ENCODE measurements at regions not wholly inside any gene's neighbourhood (a gene's known extent, or its start where the extent isn't known, plus 50 kb on each side); places are given as distances from the start of the nearest gene placed in this dataset.

DNA sequence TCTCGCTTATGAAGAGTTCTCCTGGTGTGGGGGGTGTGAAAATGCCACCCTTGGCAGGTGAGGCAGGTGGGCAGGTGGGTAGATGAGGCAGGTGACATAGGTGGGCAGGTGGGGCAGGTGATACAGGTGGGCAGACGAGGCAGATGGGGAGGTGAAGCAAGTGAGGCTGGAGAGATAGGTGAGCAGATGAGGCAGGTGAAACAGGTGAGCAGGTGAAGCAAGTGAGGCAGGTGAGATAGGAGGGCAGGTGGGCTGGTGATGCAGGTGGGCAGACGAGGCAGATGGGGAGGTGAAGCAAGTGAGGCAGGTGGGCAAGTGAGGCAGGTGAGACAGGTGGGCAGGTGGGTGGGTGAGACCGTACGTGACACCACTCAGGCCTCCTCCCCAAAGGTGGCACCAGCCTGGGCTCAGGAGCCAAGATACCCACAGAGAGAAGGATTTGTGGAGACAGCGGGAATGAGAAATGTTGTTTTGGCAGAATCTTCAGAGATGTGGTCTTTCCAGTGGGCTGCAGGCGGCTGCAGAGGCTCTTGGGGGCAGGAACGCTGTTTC, 232.3 kb upstream of the MYT1L start:
- H3K36me3 ChIP-seq (ENCODE audit: low read length) = no peaks in the 10 kb centered on the region
- H3K9me2 ChIP-seq (replicated peaks; ENCODE audit: insufficient read depth, low read length) = no peaks in the 10 kb centered on the region

DNA sequence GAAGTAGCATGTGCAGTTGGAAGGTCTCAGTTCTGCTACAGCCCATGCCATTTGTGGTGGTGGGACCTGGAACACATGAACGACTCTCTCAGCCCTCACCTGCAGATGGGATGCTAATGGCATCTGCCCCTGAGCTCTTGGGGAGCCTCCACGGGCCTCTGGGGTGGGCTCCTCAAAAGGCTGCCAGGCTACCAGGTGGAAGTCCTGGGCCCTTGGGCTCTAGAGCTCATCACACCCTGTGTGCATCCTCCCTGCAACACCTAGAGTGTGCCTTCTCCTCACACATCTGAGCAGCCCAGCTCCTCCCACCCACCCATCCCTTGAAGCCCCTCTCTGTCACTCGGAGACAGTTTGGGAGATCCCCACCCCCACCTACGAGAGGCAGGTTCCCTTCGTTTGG, 231.8 kb upstream of the MYT1L start:
- Histone ChIP-seq H3K4me3 (ENCODE audit: insufficient read depth, low read length, poor library complexity, severe bottlenecking) (no peak overlapping the region), H3K27ac (ENCODE audit: low read depth, low read length) (no peak overlapping the region), H3K79me2 (ENCODE audit: insufficient read depth, low read length) (no peaks in the 10 kb centered on the region), H4K20me1 (ENCODE audit: low read depth, low read length) (no peaks in the 10 kb centered on the region), H3K9ac (ENCODE audit: low read length) (no peak overlapping the region), H3K9me3 (ENCODE audit: insufficient read depth, low read length) (no peaks in the 10 kb centered on the region), H3F3A (ENCODE audit: insufficient read depth) (no peaks in the 10 kb centered on the region), H3K36me3 (ENCODE audit: low read length) (no peaks in the 10 kb centered on the region), H2AFZ (ENCODE audit: low read depth, low read length, severe bottlenecking) (no peak overlapping the region), H3K9me2 (replicated peaks; ENCODE audit: insufficient read depth, low read length) (no peaks in the 10 kb centered on the region), H3K4me2 (ENCODE audit: low read depth, low read length, poor library complexity, severe bottlenecking) (no peak overlapping the region), H3K27me3 (ENCODE audit: low read length) (no peaks in the 10 kb centered on the region)
- TF ChIP-seq, protein P1, sequence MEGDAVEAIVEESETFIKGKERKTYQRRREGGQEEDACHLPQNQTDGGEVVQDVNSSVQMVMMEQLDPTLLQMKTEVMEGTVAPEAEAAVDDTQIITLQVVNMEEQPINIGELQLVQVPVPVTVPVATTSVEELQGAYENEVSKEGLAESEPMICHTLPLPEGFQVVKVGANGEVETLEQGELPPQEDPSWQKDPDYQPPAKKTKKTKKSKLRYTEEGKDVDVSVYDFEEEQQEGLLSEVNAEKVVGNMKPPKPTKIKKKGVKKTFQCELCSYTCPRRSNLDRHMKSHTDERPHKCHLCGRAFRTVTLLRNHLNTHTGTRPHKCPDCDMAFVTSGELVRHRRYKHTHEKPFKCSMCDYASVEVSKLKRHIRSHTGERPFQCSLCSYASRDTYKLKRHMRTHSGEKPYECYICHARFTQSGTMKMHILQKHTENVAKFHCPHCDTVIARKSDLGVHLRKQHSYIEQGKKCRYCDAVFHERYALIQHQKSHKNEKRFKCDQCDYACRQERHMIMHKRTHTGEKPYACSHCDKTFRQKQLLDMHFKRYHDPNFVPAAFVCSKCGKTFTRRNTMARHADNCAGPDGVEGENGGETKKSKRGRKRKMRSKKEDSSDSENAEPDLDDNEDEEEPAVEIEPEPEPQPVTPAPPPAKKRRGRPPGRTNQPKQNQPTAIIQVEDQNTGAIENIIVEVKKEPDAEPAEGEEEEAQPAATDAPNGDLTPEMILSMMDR (IDR thresholded peaks at IDR 0.05; ENCODE audit: insufficient read depth, low read length, poor library complexity, severe bottlenecking) = no peak
- TF ChIP-seq EZH2phosphoT487 (conservative IDR thresholded peaks at IDR 0.05; ENCODE audit: low read length) = no peak

More for the DNA sequence above, 232.3 kb upstream of the MYT1L start:
- H3K9me3 ChIP-seq (ENCODE audit: insufficient read depth, low read length) = no peaks in the 10 kb centered on the region
- no peak for TF ChIP-seq EZH2phosphoT487 (conservative IDR thresholded peaks at IDR 0.05; ENCODE audit: low read length)
- H2AFZ ChIP-seq (ENCODE audit: low read depth, low read length, severe bottlenecking) = no peak overlapping the region
- no peak overlapping the region for H3K9ac ChIP-seq (ENCODE audit: low read length)
- H3K27ac ChIP-seq (ENCODE audit: low read depth, low read length) = no peak overlapping the region
- H3F3A ChIP-seq (ENCODE audit: insufficient read depth) = no peaks in the 10 kb centered on the region
- no peak overlapping the region for H3K4me3 ChIP-seq (ENCODE audit: insufficient read depth, low read length, poor library complexity, severe bottlenecking)
- H4K20me1 ChIP-seq (ENCODE audit: low read depth, low read length) = no peaks in the 10 kb centered on the region
- no peak overlapping the region for H3K4me2 ChIP-seq (ENCODE audit: low read depth, low read length, poor library complexity, severe bottlenecking)
- no peaks in the 10 kb centered on the region for H3K79me2 ChIP-seq (ENCODE audit: insufficient read depth, low read length)
- no peaks in the 10 kb centered on the region for H3K27me3 ChIP-seq (ENCODE audit: low read length)

DNA sequence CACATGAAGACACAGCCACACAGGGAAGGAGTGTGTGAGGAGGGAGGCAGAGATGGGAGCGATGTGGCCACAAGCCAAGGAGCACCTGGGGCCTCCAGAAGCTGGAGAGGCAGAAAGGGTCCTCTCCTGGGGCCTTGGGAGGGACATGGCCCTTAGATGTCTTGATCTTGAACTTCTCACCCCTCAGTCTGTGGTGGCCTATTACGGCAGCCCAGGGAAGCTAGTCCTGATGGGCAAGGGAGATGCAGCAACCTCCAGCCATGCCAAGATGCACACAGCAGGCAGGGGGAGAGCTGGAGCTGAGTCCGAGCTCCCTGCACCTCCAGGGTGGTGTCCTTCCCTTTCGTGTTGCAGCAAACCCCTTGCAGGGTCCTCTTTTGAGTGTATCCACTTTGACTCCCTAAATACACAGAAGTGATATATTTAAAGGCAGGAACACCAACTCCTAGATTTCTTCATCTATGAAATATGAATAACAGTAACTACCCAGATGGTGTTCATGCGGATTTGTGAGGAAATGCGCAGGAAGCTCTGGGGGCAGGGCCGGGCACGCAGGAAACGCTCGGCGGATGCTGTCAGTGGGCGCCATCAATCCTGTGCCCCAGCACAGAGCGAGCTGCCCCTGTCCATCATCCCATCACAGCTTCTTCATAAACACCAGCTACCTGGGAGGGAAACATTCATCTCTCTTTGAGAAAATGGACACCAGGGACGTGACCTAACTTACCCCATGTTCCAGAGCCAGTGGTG, 230.4 kb upstream of the MYT1L start:
- Histone ChIP-seq H3K36me3 (ENCODE audit: low read length) (no peaks in the 10 kb centered on the region), H3K9ac (ENCODE audit: low read length) (no peak overlapping the region), H3K79me2 (ENCODE audit: insufficient read depth, low read length) (no peaks in the 10 kb centered on the region), H3K4me2 (ENCODE audit: low read depth, low read length, poor library complexity, severe bottlenecking) (no peak overlapping the region), H3K9me2 (replicated peaks; ENCODE audit: insufficient read depth, low read length) (no peaks in the 10 kb centered on the region), H3K27ac (ENCODE audit: low read depth, low read length) (no peak overlapping the region), H3K4me3 (ENCODE audit: insufficient read depth, low read length, poor library complexity, severe bottlenecking) (no peak overlapping the region), H3K27me3 (ENCODE audit: low read length) (no peaks in the 10 kb centered on the region), H3K9me3 (ENCODE audit: insufficient read depth, low read length) (no peaks in the 10 kb centered on the region), H2AFZ (ENCODE audit: low read depth, low read length, severe bottlenecking) (no peak overlapping the region), H3F3A (ENCODE audit: insufficient read depth) (no peaks in the 10 kb centered on the region), H4K20me1 (ENCODE audit: low read depth, low read length) (no peaks in the 10 kb centered on the region)
- no peak for TF ChIP-seq EZH2phosphoT487 (conservative IDR thresholded peaks at IDR 0.05; ENCODE audit: low read length)
- TF ChIP-seq, protein P1 (IDR thresholded peaks at IDR 0.05; ENCODE audit: insufficient read depth, low read length, poor library complexity, severe bottlenecking) = no peak

DNA sequence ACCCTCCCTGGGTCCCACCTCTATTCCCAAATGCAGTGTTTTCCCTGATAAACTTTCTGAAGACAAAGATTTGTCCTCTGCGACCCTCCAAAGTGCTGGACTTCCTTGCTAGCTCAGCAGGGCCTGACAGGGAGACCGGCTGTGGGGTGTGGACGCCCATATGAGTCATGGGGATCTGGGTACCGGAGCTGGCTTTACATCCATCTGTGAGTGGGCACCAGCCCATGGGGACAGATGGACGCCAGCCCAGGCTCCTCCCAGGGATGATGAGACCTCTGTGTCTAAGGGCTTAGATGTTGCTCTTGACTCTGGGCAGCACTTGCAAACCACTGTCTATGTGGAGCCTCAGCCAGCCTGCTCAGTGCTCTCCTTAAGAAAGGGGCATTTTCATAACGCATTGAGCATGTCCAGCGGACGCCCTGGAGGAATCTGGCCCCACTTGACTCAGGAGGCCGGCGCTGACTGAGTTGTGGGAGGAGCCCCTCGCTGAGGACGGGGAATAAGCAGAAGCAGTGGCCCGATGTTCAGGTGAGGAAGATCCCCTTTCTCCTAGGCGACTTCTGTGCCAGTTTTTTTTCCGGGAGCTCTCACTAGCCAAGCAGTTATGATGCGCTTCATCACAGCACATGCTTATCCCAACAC, 229.4 kb upstream of the MYT1L start:
- Histone ChIP-seq H3K9me2 (replicated peaks; ENCODE audit: insufficient read depth, low read length) (no peaks in the 10 kb centered on the region), H3K36me3 (ENCODE audit: low read length) (no peaks in the 10 kb centered on the region), H3F3A (ENCODE audit: insufficient read depth) (no peaks in the 10 kb centered on the region), H3K27ac (ENCODE audit: low read depth, low read length) (no peak overlapping the region), H3K4me3 (ENCODE audit: insufficient read depth, low read length, poor library complexity, severe bottlenecking) (no peak overlapping the region), H3K9me3 (ENCODE audit: insufficient read depth, low read length) (no peaks in the 10 kb centered on the region), H3K4me2 (ENCODE audit: low read depth, low read length, poor library complexity, severe bottlenecking) (no peak overlapping the region), H2AFZ (ENCODE audit: low read depth, low read length, severe bottlenecking) (no peak overlapping the region), H3K79me2 (ENCODE audit: insufficient read depth, low read length) (no peaks in the 10 kb centered on the region), H3K9ac (ENCODE audit: low read length) (no peak overlapping the region), H4K20me1 (ENCODE audit: low read depth, low read length) (no peaks in the 10 kb centered on the region), H3K27me3 (ENCODE audit: low read length) (no peaks in the 10 kb centered on the region)
- no peak for TF ChIP-seq EZH2phosphoT487 (conservative IDR thresholded peaks at IDR 0.05; ENCODE audit: low read length)
- TF ChIP-seq, protein P1 (IDR thresholded peaks at IDR 0.05; ENCODE audit: insufficient read depth, low read length, poor library complexity, severe bottlenecking) = no peak

Data from SU-DHL-6 (cell line).